Right lobe of liver (tissue), 6 donors: ENCODE measurements at regions not wholly inside any gene's neighbourhood (a gene's known extent, or its start where the extent isn't known, plus 50 kb on each side); places are given as distances from the start of the nearest gene placed in this dataset.

Experiments
- ATAC-seq, 4 donors: fragments of 200-7000 bp; cut with Tn5 transposase; one replicate each; pipeline ENCODE4 v1.9.1; 2020; ENCODE audit warnings: mild to moderate bottlenecking in 4 of 4, moderate library complexity in 4 of 4
- DNase-seq, 3 donors: peaks; one replicate each; pipeline ENCODE4 v3.0.0-alpha.2; 2020
- H3K27ac ChIP-seq, 3 donors: fragments of 200-600 bp; one replicate each; pipeline ENCODE4 v1.8.0; 2022
- H3K27me3 ChIP-seq, 2 donors: fragments of 200-600 bp; one replicate each; pipeline ENCODE4 v1.8.0; 2022
- H3K36me3 ChIP-seq, 4 donors: fragments of 200-600 bp; sonication (generic) in 1 of 4; one replicate each; pipeline versions ENCODE4 v1.5.1 to v1.8.0; 2017 to 2022; ENCODE audit warnings: control low read depth in 1 of 4
- H3K4me1 ChIP-seq, 4 donors: fragments of 200-600 bp; sonication (generic) in 1 of 4; one replicate each; pipeline versions ENCODE4 v1.5.1 to v1.8.0; 2017 to 2022; ENCODE audit warnings: control low read depth in 1 of 4
- H3K4me3 ChIP-seq, 3 donors: fragments of 200-600 bp; one replicate each; pipeline ENCODE4 v1.8.0; 2022
- H3K9me3 ChIP-seq, 4 donors: fragments of 200-600 bp; sonication (generic) in 1 of 4; one replicate each; pipeline versions ENCODE4 v1.5.1 to v1.8.0; 2017 to 2022; ENCODE audit warnings: control low read depth in 1 of 4
- POLR2A ChIP-seq: fragments of 450-650 bp; IDR thresholded peaks from one replicate; pipeline ENCODE4 v1.6.1; 2017; ENCODE audit warnings: antibody characterized with exemption, mild to moderate bottlenecking
- WGBS: methylation state at CpG from one replicate; pipeline ENCODE4 v1.1.6; 2018; ENCODE audit warnings: low coverage, low lambda C conversion rate; ENCODE audit not compliant: insufficient coverage; ENCODE audit errors: missing lambda C conversion rate; 5-methylcytosine and 5-hydroxymethylcytosine counted together
- intact Hi-C, 2 donors: fragments of 100-400 bp; cut with DNase I; formaldehyde crosslinking; loops; one replicate each; pipeline versions ENCODE4 v1.11.2 to v1.14.1; 2022
- TF ChIP-seq, protein P1 (sequence below), 4 donors: fragments of 200-600 bp in 3 of 4; fragments of 450-650 bp in 1 of 4; IDR thresholded peaks; one replicate each; pipeline versions ENCODE4 v1.5.1 to v1.8.0; 2016 to 2022; ENCODE audit warnings: antibody characterized with exemption in 4 of 4, mild to moderate bottlenecking in 2 of 4
- donor health status: DM: no; HTN: yes; CAD: no.
- donor health status: DM: no; HTN: no; CAD: no.
- donor health status: DM: no; HTN: no; CAD: no.
- donor health status: DM: no; HTN: yes; CAD: no.
- donor health status: DM: no; HTN: yes; CAD: no.

DNA sequence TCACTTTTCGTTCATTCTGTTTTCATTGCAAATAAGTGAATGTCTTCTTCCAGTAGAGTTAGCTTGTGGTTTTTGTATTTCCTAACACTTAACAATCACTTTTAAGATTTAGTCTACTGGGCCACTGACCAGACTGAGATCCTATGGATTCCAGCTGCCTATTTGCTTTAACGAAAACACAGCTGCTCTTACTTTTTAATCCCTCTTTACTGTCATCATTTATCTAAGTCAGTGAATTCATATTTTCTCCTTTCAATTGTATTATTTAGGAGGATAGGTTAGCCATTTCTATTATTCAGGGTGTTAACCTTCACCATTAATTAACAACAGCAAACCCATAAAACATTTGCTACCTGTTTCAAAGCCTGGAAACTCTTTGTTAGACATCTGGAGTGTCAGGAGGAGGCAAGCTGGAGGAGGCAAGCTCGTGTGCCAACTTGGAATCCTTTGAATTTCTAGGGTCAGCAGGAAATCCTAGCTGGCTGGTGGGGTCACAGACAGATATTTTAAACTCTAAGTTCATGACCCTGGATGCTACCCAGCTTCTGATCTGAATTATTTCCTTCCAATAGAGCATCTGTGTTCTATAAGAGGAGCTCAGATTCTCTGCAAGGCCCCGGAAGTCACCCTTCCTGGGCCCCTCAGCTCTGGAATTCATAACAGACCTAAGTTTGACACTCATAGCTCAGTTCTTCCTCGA is 385.3 kb downstream of the RBM43 start:
- no peak for ATAC-seq
- no peak for DNase-seq
- intact Hi-C loops: no loop called here
- Histone ChIP-seq H3K27ac (no peak overlapping the region), H3K4me3 (no peak overlapping the region), H3K27me3 (no peaks in the 10 kb centered on the region), H3K4me1 (no peaks in the 10 kb centered on the region), H3K9me3 (no peaks in the 10 kb centered on the region), H3K36me3 (no peaks in the 10 kb centered on the region)
- TF ChIP-seq, protein P1, sequence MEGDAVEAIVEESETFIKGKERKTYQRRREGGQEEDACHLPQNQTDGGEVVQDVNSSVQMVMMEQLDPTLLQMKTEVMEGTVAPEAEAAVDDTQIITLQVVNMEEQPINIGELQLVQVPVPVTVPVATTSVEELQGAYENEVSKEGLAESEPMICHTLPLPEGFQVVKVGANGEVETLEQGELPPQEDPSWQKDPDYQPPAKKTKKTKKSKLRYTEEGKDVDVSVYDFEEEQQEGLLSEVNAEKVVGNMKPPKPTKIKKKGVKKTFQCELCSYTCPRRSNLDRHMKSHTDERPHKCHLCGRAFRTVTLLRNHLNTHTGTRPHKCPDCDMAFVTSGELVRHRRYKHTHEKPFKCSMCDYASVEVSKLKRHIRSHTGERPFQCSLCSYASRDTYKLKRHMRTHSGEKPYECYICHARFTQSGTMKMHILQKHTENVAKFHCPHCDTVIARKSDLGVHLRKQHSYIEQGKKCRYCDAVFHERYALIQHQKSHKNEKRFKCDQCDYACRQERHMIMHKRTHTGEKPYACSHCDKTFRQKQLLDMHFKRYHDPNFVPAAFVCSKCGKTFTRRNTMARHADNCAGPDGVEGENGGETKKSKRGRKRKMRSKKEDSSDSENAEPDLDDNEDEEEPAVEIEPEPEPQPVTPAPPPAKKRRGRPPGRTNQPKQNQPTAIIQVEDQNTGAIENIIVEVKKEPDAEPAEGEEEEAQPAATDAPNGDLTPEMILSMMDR (IDR thresholded peaks at IDR 0.05): no peak
- WGBS: 54% methylated on average over 4 of the region's 5 CpGs

DNA sequence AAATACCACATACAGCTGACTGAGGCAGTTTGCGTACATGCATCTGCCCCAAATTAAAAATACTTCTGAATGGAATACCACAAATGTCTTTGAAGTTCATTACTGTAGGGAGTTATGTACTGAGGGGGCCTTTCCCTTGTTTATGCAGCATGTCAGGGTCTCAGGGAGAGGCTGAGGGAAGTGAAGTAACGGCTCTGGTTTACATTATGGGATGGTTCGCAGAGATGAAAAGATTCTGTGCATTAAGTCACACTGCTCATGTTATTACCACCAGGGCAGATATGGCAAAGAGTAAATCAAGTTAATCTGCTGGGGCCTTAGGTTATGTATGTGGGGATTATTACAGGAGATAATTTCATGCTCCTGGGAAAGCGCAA is 385.9 kb upstream of the RND3 start:
- intact Hi-C loops: no loop called here
- Histone ChIP-seq H3K4me1 (no peaks in the 10 kb centered on the region), H3K36me3 (no peaks in the 10 kb centered on the region), H3K4me3 (no peak overlapping the region), H3K27ac (no peak overlapping the region), H3K27me3 (no peaks in the 10 kb centered on the region), H3K9me3 (no peaks in the 10 kb centered on the region)
- DNase-seq (no peak), ATAC-seq (no peak)
- 85% methylated on average over 4 of the region's 4 CpGs for WGBS
- TF ChIP-seq, protein P1 (IDR thresholded peaks at IDR 0.05): no peak
- TF ChIP-seq POLR2A: no peak

DNA sequence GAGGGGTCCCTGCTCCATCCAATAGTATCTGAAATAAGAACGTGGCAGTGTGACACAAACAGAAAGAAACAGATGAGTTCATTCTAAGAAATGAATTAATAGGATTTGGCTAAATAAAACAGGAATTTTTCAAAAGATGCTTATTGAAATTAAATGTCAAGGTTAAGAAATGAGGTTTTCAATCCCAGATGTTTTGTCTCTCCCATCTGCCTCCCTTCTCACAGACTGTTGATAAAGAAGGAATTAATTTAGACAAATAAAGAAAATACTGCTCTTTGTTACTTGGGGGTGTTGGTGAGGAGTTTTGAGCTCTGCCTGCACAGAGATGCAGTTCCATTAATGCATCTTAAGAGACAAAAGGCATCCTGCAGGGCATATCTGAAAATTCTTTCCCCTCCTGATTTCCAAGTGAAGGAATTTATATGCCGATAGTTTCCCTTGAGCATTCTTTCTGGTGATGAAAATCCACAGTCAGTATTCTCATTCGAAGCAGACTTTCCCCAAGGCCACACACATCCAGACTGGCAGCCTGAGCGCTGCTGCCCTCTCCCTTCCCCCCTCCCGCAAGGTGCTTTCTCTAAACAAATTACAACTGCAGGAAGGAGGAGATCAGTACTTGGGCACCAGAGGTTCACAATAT is 385.4 kb upstream of the RND3 start:
- intact Hi-C loops: no loop called here
- Histone ChIP-seq H3K9me3 (no peaks in the 10 kb centered on the region), H3K27me3 (no peaks in the 10 kb centered on the region), H3K36me3 (no peaks in the 10 kb centered on the region), H3K4me3 (no peak overlapping the region), H3K4me1 (no peaks in the 10 kb centered on the region), H3K27ac (no peak overlapping the region)
- no peak for TF ChIP-seq POLR2A
- TF ChIP-seq, protein P1 (IDR thresholded peaks at IDR 0.05): no peak
- DNase-seq (no peak), ATAC-seq (no peak)
- 54% methylated on average over 5 of the region's 5 CpGs for WGBS

DNA sequence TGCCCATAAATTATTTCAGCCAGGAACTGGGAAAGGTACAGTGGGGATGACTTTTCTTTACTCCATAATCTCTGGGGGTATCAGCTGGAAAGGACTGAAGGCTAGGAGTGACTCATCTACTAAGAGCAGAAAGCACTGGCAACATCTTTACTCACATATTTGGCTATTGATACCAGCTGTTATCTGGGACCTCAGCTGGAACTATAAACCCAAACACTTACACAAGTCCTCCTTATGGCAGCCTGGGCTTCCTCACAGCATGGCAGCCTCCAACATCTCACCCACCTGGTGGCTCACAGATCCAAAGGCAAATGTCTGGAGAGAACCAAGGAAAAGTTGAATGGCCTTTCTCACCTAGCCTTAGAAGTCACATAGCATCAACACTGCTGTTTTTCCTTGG is 379.0 kb upstream of the RND3 start:
- H3K27me3 ChIP-seq: no peaks in the 10 kb centered on the region
- ATAC-seq: no peak
- H3K9me3 ChIP-seq: no peaks in the 10 kb centered on the region
- no peaks in the 10 kb centered on the region for H3K36me3 ChIP-seq
- intact Hi-C loops: no loop called here
- H3K4me1 ChIP-seq: no peaks in the 10 kb centered on the region
- H3K27ac ChIP-seq: no peak overlapping the region
- TF ChIP-seq, protein P1 (IDR thresholded peaks at IDR 0.05): no peak
- no peak for TF ChIP-seq POLR2A
- no peak overlapping the region for H3K4me3 ChIP-seq
- no peak for DNase-seq

DNA sequence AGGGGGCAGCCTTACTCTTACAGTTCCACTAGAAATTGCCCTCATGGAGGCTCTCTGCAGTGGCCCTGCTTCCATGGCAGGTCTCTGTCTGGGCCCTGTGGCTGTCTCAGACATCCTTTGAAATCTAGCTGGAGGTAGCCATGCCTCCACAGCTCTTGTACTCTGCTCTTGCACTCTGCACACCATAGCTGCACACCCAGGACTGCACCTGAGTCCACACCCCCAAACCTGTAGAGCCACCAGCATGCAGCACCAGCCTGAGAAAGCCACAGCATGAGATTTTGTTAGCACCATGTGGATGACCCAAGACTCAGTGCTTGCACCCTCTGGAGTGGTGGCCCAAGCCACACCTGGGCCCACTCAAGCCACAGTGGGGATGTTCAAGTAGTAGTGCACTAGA is 376.2 kb upstream of the RND3 start:
- TF ChIP-seq, protein P1 (IDR thresholded peaks at IDR 0.05): no peak
- no peak for TF ChIP-seq POLR2A
- ATAC-seq: no peak
- intact Hi-C loops: no loop called here

More for the DNA sequence above, 376.2 kb upstream of the RND3 start:
- Histone ChIP-seq H3K36me3 (no peaks in the 10 kb centered on the region), H3K4me3 (no peak overlapping the region), H3K27ac (no peak overlapping the region), H3K4me1 (no peaks in the 10 kb centered on the region), H3K27me3 (no peaks in the 10 kb centered on the region), H3K9me3 (no peaks in the 10 kb centered on the region)
- DNase-seq: no peak
